GM10248 (cell line): ENCODE measurements at regions not wholly inside any gene's neighbourhood (a gene's known extent, or its start where the extent isn't known, plus 50 kb on each side); places are given as distances from the start of the nearest gene placed in this dataset.

Experiments
- CTCF ChIA-PET: fragments of 300-600 bp; sonication (Branson Sonifier 250); formaldehyde crosslinking; extraction: SDS; loops from one replicate; lab custom pipeline; 2021; ENCODE audit warnings: antibody characterized with exemption; lab: Yijun Ruan, JAX
- POLR2A ChIA-PET: fragments of 350-650 bp; sonication (Branson Sonifier 250); formaldehyde crosslinking; extraction: SDS; loops from one replicate; lab custom pipeline; 2020; ENCODE audit warnings: antibody characterized with exemption; lab: Yijun Ruan, JAX
- DNase-seq: peaks from one replicate; pipeline ENCODE4 v3.0.0; 2012; ENCODE audit errors: extremely low spot score
- CTCF ChIP-seq: IDR thresholded peaks from 2 replicates; pipeline ENCODE4 v1.5.1; 2012; ENCODE audit warnings: mild to moderate bottlenecking, low read depth; ENCODE audit errors: extremely low read depth, missing control alignments, control extremely low read depth

- POLR2A ChIA-PET, result no interaction called here
- DNase-seq, result no peak
- no peak for TF ChIP-seq CTCF
- CTCF ChIA-PET, result no interaction called here
Measured at GRCh38 chr9:96020300-96020791, 144.9 kb downstream of the ERCC6L2 start.
